Glomerular endothelial cell (primary cell): ENCODE measurements at regions not wholly inside any gene's neighbourhood (a gene's known extent, or its start where the extent isn't known, plus 50 kb on each side); places are given as distances from the start of the nearest gene placed in this dataset.

Experiments
- DNase-seq: peaks from one replicate; pipeline ENCODE4 v3.0.0-alpha.2; 2011; ENCODE audit warnings: low read depth, low spot score; ENCODE audit errors: extremely low read depth

DNA sequence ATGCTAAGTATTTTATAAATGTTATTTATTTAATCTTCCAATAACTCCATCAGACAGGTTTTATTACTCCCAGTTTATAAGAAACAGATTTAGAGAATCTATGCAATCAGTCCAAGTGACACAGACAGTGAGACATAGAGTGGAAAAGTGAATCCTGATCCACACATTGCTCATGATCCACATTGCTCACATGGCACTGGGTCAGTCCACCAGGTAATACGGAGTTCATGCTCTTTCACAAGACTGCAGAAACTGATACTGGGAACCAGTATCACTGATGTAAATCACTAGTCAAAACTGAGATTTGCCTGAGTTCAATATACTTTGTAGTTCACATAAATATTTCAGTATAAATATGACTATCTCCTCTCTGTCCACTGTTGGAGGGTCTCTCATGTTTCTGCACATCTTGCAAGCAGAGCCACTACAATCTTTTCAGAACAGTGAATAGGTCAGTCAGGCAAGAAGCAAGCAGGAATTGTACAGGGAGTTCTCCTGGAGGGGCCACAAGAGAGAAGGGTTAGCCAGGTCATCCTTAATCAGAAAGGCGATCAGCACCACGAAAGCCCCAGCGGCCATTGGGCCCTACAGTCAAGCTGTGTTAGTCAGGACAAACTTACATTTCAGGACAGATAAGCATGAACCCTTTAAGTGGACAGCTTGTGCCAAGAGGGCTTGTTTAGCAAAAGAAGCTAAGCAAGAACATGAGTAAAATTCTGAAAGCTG is 275.4 kb upstream of the NR5A2 start:
- DNase-seq: no peak

DNA sequence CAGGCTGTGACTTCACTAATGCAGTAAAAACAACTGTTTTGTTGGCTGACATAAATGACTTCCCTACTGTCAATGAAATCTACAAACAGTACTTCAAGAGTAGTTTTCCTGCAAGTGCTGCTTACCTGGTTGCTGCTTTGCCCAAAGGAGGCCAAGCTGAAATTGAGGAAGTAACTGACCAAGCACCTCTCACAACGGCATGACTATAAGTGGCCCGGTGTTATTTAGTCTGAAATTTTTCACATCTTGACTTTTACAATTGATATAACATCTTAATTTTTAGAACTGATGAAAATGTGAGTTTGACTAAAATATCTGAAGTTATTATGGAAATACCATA is 274.9 kb upstream of the NR5A2 start:
- no peak for DNase-seq

DNA sequence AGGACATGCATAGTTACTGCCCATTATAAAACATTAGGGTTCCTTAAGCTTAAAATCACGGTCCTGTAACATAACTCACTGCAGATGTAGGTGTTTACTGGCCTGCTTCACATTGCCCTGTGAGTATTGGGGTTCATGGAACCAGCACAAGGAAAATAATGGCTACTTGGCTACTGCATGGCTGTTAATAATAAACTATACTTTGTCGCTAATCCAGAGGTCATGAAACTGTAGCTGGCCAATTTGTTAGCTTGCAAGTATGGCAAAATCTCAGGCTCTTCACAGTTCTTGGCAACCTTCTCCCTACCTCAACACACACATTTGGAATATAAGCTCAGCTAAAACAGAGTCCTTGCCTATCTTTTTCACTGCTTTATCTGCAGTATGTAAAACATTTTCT is 274.0 kb upstream of the NR5A2 start:
- no peak for DNase-seq

DNA sequence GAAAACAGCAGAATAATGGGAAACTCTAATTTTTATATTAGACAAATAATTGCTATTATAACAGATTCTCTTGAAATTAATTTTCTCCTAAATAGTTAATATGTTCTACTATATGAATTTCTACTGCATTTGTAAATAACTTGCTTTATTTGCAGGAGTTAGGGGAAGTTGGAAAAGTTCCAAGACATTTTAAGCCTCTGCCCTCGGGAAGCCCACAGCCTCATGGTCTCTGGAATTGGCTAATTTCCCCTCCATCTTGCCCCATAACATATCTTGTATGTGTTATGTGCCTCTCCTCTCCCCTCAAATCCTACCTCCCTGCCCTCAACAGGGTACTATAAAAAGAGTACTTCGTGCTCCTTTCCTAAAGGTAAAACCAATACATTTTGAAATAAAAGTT is 271.4 kb upstream of the NR5A2 start:
- no peak for DNase-seq

GRCh38 chr1:199758626-199759255 is 268.8 kb upstream of the NR5A2 start:
- DNase-seq: no peak

DNA sequence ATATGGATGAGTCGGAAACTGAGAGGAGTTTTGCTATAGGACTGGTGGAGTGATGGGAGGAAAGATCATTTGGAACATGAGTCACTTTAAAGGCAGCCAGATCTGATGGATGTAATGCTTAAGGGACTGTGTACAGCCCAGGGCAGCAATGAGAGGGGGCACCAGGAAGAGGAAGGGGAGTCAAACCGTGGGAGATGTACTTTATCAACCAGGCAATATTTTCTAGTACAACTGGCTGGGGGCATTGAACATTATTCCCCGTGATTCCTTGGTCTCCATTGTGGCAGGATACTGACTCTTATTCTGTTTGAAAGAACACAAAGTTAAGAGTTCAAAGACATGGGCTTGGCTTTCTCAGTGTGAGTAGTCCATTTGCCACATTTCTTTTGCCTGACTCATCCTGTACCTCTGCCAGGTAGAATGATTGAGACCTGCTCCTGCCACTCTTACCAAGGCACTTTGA is 268.2 kb upstream of the NR5A2 start:
- DNase-seq: no peak

- no peak for DNase-seq
These were observed 264.9 kb upstream of the NR5A2 start for GRCh38 chr1:199762572-199762971.

DNA sequence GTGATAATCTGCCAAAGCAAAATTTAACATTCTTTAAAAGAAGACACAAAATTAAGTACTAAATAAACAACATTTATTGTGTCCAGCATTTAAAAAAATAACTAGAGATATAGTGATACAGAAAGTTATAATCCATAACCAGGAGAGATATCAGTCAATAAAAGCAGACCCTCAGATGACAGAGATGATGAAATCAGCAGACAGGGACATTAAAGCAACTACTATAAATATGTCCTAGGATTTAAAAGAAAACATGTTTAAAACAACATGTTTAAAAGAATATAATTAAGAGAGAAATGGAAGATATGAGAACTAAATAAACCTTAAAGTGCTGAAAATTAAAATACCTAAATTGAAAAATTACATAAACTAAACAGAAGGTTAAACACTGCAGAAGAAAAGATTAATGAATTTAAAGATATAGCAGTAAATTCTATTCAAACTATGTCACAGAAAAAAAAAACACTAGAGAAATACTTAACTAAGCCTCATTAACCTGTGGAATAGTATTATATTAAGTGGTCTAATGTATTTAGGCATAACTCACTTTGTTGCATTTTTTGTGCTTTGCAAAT is 261.2 kb upstream of the NR5A2 start:
- no peak for DNase-seq

DNA sequence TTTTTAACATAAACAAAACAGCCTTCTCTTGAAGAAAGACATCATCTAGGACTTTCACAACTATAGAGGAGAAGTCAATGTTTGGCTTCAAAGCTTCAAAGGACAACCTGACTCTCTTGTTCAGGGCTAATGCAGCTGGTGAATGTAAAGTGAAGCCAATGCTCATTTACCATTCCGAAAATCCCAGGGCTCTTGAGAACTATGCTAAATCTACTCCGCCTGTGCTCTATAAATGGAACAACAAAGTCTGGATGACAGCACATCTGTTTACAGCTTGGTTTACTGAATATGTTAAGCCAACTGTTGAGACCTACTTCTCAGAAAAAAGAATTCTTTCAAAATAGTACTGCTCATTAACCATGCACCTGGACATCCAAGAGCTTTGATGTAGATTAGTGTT is 259.8 kb upstream of the NR5A2 start:
- DNase-seq: no peak

GRCh38 chr1:199774433-199775089 is 252.9 kb upstream of the NR5A2 start:
- no peak for DNase-seq

- no peak for DNase-seq
These were observed 250.6 kb upstream of the NR5A2 start for GRCh38 chr1:199776768-199777497.

DNA sequence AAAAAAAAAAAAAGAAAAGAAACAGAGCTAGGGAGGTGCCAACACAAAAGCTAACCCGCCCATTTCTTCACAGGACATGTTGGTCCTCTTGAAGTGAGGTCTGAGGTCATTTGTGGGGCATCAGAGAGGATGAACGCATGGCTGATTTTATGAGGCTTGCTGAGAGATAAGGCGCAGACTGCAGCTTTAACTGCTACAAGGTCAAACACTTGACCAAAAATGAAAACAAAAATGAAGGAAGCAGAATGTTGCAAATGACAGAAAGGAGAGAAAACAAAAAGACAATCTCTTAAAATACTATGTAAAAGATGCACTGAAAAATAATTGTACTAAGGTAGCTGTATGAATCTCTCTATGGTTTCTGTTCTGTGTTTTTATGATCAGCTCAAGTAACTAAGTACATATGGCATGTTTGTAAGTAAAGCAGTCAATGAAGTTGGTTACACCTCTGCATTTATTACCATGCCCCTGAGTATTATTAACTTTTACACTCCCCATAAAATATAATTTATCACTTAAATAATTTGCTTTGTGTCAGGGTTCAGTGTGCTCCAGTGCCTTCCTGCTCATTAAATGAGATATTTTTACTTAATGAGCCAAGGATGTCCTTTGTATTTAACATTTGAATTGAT is 249.1 kb upstream of the NR5A2 start:
- DNase-seq: no peak

DNA sequence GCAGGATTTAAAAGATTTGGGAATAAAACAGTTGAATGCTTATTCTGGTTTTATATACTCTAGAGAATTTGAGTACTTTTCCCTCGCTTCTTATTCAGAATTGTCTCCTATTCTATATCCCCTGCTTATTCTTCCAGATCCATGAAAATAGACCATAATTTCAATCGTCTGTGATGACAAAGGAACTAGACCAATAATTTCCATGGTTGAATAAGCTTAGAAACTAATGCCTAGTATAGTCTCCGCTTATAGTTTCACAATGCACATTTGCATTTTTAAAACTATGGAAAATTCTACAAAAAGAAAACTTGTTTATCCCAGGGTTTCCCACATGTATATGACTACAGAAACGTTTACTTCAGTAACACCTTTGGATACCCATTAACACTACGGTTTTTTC is 247.4 kb upstream of the NR5A2 start:
- no peak for DNase-seq

DNA sequence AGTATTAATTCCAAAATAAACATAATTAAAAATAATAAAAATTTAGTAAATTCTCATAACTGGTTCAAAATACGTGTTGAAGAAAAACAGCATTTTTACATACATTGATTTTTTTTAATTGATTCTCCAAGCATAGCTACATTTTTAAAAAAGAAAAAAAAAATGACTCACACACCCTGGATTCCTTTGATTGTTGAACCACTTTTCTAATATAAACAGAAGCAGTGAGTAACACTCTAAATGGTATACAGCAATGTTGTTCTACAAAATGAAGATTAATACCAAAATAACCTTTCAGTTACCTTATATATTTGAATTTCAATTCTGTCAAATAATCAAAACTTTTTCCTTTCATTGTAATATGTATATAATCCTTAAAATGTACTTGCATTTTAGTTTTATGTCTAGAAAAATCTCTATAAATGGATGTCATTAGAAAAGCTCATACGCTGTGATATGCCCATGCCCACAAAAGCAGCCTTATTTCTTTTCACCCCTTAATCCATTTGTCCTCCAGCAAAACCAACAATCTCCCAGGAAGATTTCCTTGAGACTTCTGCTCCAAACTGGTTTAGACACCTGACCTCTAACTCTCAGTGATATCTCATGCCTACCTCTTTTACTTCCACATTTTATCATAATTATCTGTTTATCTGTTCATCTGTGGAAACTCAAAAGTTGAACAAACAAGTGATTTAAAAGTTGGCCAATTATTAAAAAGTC is 246.4 kb upstream of the NR5A2 start:
- DNase-seq: no peak

DNA sequence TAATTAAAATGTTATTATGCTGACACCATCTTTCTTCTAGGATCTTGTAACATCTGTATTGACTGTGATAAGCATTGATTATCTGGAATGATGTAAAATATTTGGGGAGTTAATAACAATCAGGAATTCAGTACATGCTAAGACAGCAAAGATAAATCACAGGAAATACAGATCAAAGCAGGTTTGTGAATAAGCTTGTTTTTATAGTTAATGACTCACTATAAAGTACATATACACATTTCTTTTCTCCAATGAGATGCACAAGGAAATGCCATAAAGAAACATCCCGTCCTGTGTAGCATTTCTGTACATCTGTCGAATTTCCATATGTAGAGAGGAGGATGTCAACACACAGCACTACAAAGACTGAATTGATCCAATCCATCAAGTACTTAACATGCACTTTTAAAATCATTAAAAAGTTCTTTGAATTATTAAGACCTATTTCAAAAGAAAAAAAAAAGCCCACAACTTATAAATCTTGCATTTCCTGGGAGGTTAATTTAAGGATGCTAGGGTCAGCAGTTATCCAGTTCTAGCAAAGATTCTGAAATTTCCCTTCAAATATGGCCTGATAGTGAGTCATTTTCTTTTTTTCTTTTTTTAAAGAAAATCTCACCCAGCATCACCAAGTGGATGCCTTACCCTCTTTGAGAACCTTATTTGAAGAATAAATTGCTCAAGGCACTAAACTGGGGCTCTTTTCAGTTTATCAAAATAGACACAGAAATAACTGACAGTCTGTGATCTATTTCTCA is 243.2 kb upstream of the NR5A2 start:
- DNase-seq: no peak

GRCh38 chr1:199786695-199787094 is 240.8 kb upstream of the NR5A2 start:
- no peak for DNase-seq

- no peak for DNase-seq
These were observed 238.4 kb upstream of the NR5A2 start for GRCh38 chr1:199789141-199789540.

DNA sequence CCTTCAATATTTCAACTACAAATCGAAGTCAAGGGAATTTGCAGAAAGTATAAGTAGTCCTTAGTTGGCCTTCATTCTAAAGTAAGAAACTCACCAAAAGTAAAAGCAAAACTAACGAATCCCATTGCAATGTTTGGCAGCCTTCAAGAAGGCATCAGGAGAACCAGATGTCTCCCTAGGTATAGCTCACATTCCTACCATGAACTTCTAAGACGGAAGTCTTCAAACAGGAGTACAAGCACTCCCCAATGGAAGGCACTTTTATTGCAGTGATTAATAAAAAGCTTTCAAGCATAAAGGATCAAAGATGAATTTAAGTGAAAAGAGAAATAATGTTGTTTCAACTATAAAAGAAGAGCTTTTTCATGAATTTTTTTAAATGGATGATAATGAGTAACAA is 236.0 kb upstream of the NR5A2 start:
- DNase-seq: no peak

- no peak for DNase-seq
These were observed 234.6 kb upstream of the NR5A2 start for GRCh38 chr1:199792874-199793273.
